ENCODE measurements at regions not wholly inside any gene's neighbourhood (a gene's known extent, or its start where the extent isn't known, plus 50 kb on each side); places are given as distances from the start of the nearest gene placed in this dataset.

DNA sequence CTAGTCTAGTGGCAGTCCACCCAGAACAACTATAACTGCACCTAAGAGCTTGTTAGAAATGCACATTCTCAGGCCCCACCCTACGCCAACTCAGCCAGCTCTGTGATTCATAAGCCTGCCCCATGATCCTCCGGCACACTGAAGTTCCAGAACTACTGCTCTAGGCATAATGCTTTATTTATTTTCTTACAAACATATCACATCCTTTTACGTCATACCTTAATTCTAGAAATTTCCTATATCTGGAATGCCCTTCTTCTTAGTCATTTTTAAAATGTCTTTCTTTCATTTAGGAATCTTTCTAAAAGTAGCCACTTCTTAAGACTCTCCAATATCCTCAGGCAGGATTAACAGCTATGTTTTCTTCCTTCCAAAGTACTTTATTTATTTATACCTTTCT lies 480.1 kb downstream of the INHBA start:
- 69% methylated on average over 3 of the region's 3 CpGs for WGBS
- H2BK12ac ChIP-seq (ENCODE audit: low read length in 2 of 2) = no peak overlapping the region
- H3K14ac ChIP-seq (ENCODE audit: low read length in 2 of 2) = no peak overlapping the region
- H3K79me1 ChIP-seq (replicated peaks; ENCODE audit: low read length, poor library complexity, severe bottlenecking) = no peaks in the 10 kb centered on the region
- no peak overlapping the region for H2AFZ ChIP-seq (ENCODE audit: low read depth, low read length)
- no peak overlapping the region for H3K9ac ChIP-seq (ENCODE audit: low read length)
- H4K91ac ChIP-seq (ENCODE audit: low read length) = no peak overlapping the region
- no peaks in the 10 kb centered on the region for H3K4me1 ChIP-seq (ENCODE audit: control insufficient read depth, insufficient read depth, low read depth, low read length)
- peak; percentile 56 for DNase-seq
- no peaks in the 10 kb centered on the region for H3K36me3 ChIP-seq (ENCODE audit: control insufficient read depth in 1 of 2, insufficient read depth in 2 of 2, low read depth in 1 of 2, low read length in 2 of 2)
- no peak overlapping the region for H2BK15ac ChIP-seq (ENCODE audit: low read depth, poor library complexity, severe bottlenecking)
- H3K4me2 ChIP-seq (ENCODE audit: low read length, poor library complexity, severe bottlenecking) = no peak overlapping the region
- no peak overlapping the region for H3K18ac ChIP-seq (ENCODE audit: low read depth in 1 of 2, low read length in 2 of 2)
- H3K4me3 ChIP-seq (ENCODE audit: insufficient read depth in 1 of 2, low read depth in 1 of 2, low read length in 2 of 2) = no peak overlapping the region
- no peak overlapping the region for H3K23ac ChIP-seq (ENCODE audit: low read length in 2 of 2)
- H2BK5ac ChIP-seq (ENCODE audit: low read depth, low read length, poor library complexity, severe bottlenecking) = no peak overlapping the region
- no peak overlapping the region for H2BK120ac ChIP-seq (ENCODE audit: low read depth, low read length)
- H3K9me3 ChIP-seq (ENCODE audit: control insufficient read depth, low read length) = no peaks in the 10 kb centered on the region
- no peak overlapping the region for H3K4ac ChIP-seq (ENCODE audit: low read depth in 1 of 2, low read length in 2 of 2)
- no peak overlapping the region for H4K8ac ChIP-seq (ENCODE audit: low read length)
- H3K27me3 ChIP-seq (ENCODE audit: control insufficient read depth in 1 of 2, insufficient read depth in 1 of 2, low read length in 2 of 2) = no peaks in the 10 kb centered on the region
- H3K27ac ChIP-seq (ENCODE audit: low read length, poor library complexity, severe bottlenecking) = no peak overlapping the region
- no peak overlapping the region for H2AK5ac ChIP-seq (ENCODE audit: low read length, severe bottlenecking)

DNA sequence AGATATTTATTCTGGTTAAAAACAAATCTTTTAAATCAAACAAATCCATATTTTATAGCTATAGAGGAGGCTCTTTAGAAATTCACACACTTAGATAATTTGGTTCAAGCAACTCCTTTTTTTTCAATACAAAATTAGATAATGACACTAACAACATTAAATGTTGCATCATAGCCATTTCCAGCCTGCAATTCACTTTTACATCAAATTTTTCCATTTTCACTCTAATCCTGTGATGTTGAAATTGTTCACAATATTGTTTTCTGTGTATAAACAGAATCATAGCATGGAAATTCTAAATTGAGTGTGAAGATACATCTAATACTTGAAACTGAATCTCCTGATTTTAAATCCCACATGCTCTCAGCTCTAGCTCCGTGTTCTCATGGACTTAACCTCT lies 482.6 kb downstream of the INHBA start:
- Histone ChIP-seq H4K8ac (ENCODE audit: low read length) (no peak overlapping the region), H3K4me1 (ENCODE audit: control insufficient read depth, insufficient read depth, low read depth, low read length) (no peaks in the 10 kb centered on the region), H2BK5ac (ENCODE audit: low read depth, low read length, poor library complexity, severe bottlenecking) (no peak overlapping the region), H2AFZ (ENCODE audit: low read depth, low read length) (no peak overlapping the region), H3K4ac (ENCODE audit: low read depth in 1 of 2, low read length in 2 of 2) (no peak overlapping the region), H3K36me3 (ENCODE audit: control insufficient read depth in 1 of 2, insufficient read depth in 2 of 2, low read depth in 1 of 2, low read length in 2 of 2) (no peaks in the 10 kb centered on the region), H3K27me3 (ENCODE audit: control insufficient read depth in 1 of 2, insufficient read depth in 1 of 2, low read length in 2 of 2) (no peaks in the 10 kb centered on the region), H3K9me3 (ENCODE audit: control insufficient read depth, low read length) (no peaks in the 10 kb centered on the region), H2BK120ac (ENCODE audit: low read depth, low read length) (no peak overlapping the region), H3K27ac (ENCODE audit: low read length, poor library complexity, severe bottlenecking) (no peak overlapping the region), H3K9ac (ENCODE audit: low read length) (no peak overlapping the region), H2BK15ac (ENCODE audit: low read depth, poor library complexity, severe bottlenecking) (no peak overlapping the region), H2AK5ac (ENCODE audit: low read length, severe bottlenecking) (no peak overlapping the region), H3K14ac (ENCODE audit: low read length in 2 of 2) (no peak overlapping the region), H3K18ac (ENCODE audit: low read depth in 1 of 2, low read length in 2 of 2) (peak overlapping the region in 1 of 2 experiments; percentile 28), H4K91ac (ENCODE audit: low read length) (no peak overlapping the region), H3K4me3 (ENCODE audit: insufficient read depth in 1 of 2, low read depth in 1 of 2, low read length in 2 of 2) (no peak overlapping the region), H3K79me1 (replicated peaks; ENCODE audit: low read length, poor library complexity, severe bottlenecking) (no peaks in the 10 kb centered on the region), H3K4me2 (ENCODE audit: low read length, poor library complexity, severe bottlenecking) (no peak overlapping the region), H2BK12ac (ENCODE audit: low read length in 2 of 2) (no peak overlapping the region), H3K23ac (ENCODE audit: low read length in 2 of 2) (no peak overlapping the region)
- WGBS = 94% methylated on average over 1 of the region's 1 CpG
- DNase-seq = no peak

DNA sequence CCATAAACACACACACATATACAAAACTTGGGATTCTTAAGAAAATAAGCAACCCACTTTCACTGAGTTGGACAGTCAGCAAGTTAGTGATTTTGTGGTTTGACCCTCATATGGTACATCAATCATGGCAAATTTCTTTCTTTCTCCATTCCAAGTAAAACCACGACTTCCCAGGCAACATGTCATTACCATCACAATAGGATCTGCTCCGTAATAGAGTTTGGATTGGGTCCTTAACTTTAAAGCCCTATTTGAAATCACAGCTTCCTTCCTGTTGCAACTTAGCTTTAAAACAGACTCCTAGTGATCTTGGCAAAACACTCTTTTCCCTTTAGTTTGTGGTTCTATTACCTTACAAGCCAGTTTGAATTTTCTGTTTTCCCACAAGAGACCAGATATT lies 483.6 kb downstream of the INHBA start:
- H3K23ac ChIP-seq (ENCODE audit: low read length in 2 of 2) = no peak overlapping the region
- H3K4me3 ChIP-seq (ENCODE audit: insufficient read depth in 1 of 2, low read depth in 1 of 2, low read length in 2 of 2) = no peak overlapping the region
- H2BK120ac ChIP-seq (ENCODE audit: low read depth, low read length) = no peak overlapping the region
- H2BK12ac ChIP-seq (ENCODE audit: low read length in 2 of 2) = no peak overlapping the region
- H3K9ac ChIP-seq (ENCODE audit: low read length) = no peak overlapping the region
- H3K4me1 ChIP-seq (ENCODE audit: control insufficient read depth, insufficient read depth, low read depth, low read length) = no peaks in the 10 kb centered on the region
- no peak overlapping the region for H3K14ac ChIP-seq (ENCODE audit: low read length in 2 of 2)
- H3K36me3 ChIP-seq (ENCODE audit: control insufficient read depth in 1 of 2, insufficient read depth in 2 of 2, low read depth in 1 of 2, low read length in 2 of 2) = no peaks in the 10 kb centered on the region
- 19% methylated on average over 2 of the region's 2 CpGs for WGBS
- no peak overlapping the region for H3K4ac ChIP-seq (ENCODE audit: low read depth in 1 of 2, low read length in 2 of 2)
- H3K27ac ChIP-seq (ENCODE audit: low read length, poor library complexity, severe bottlenecking) = no peak overlapping the region
- no peak overlapping the region for H2BK15ac ChIP-seq (ENCODE audit: low read depth, poor library complexity, severe bottlenecking)
- no peak overlapping the region for H4K8ac ChIP-seq (ENCODE audit: low read length)
- no peak overlapping the region for H3K18ac ChIP-seq (ENCODE audit: low read depth in 1 of 2, low read length in 2 of 2)
- H2AFZ ChIP-seq (ENCODE audit: low read depth, low read length) = no peak overlapping the region
- no peaks in the 10 kb centered on the region for H3K9me3 ChIP-seq (ENCODE audit: control insufficient read depth, low read length)
- no peak overlapping the region for H2BK5ac ChIP-seq (ENCODE audit: low read depth, low read length, poor library complexity, severe bottlenecking)
- no peak overlapping the region for H3K4me2 ChIP-seq (ENCODE audit: low read length, poor library complexity, severe bottlenecking)
- no peaks in the 10 kb centered on the region for H3K27me3 ChIP-seq (ENCODE audit: control insufficient read depth in 1 of 2, insufficient read depth in 1 of 2, low read length in 2 of 2)
- no peak overlapping the region for H4K91ac ChIP-seq (ENCODE audit: low read length)
- no peak overlapping the region for H2AK5ac ChIP-seq (ENCODE audit: low read length, severe bottlenecking)
- H3K79me1 ChIP-seq (replicated peaks; ENCODE audit: low read length, poor library complexity, severe bottlenecking) = no peaks in the 10 kb centered on the region
- DNase-seq = peak; percentile 42

DNA sequence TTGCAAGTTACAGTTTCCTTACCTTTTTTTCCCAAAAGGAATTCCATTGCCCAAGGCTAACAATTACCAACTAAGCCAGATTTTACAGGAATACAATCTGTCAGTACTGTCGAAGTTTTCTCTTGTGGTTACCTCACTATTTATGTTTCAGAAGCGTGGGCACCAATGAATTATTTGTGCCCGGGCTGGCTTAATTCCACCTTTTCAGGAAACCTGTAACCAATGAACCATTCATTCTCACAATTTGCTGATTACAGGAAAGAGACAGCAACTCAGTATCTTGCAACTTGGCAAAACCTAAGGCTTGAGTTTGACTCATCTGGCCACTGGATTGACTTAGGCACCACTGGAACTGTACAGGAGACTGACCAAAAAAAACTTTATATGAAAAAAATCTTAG lies 485.6 kb downstream of the INHBA start:
- H3K4ac ChIP-seq (ENCODE audit: low read depth in 1 of 2, low read length in 2 of 2) = no peak overlapping the region
- no peak overlapping the region for H3K4me2 ChIP-seq (ENCODE audit: low read length, poor library complexity, severe bottlenecking)
- no peak overlapping the region for H2BK5ac ChIP-seq (ENCODE audit: low read depth, low read length, poor library complexity, severe bottlenecking)
- H2BK12ac ChIP-seq (ENCODE audit: low read length in 2 of 2) = no peak overlapping the region
- no peak overlapping the region for H2AK5ac ChIP-seq (ENCODE audit: low read length, severe bottlenecking)
- no peak overlapping the region for H3K18ac ChIP-seq (ENCODE audit: low read depth in 1 of 2, low read length in 2 of 2)
- no peak overlapping the region for H2AFZ ChIP-seq (ENCODE audit: low read depth, low read length)
- H3K14ac ChIP-seq (ENCODE audit: low read length in 2 of 2) = no peak overlapping the region
- no peaks in the 10 kb centered on the region for H3K9me3 ChIP-seq (ENCODE audit: control insufficient read depth, low read length)
- no peak overlapping the region for H2BK120ac ChIP-seq (ENCODE audit: low read depth, low read length)
- H3K79me1 ChIP-seq (replicated peaks; ENCODE audit: low read length, poor library complexity, severe bottlenecking) = no peaks in the 10 kb centered on the region
- H4K91ac ChIP-seq (ENCODE audit: low read length) = no peak overlapping the region
- H3K27ac ChIP-seq (ENCODE audit: low read length, poor library complexity, severe bottlenecking) = no peak overlapping the region
- no peaks in the 10 kb centered on the region for H3K27me3 ChIP-seq (ENCODE audit: control insufficient read depth in 1 of 2, insufficient read depth in 1 of 2, low read length in 2 of 2)
- H3K36me3 ChIP-seq (ENCODE audit: control insufficient read depth in 1 of 2, insufficient read depth in 2 of 2, low read depth in 1 of 2, low read length in 2 of 2) = no peaks in the 10 kb centered on the region
- H2BK15ac ChIP-seq (ENCODE audit: low read depth, poor library complexity, severe bottlenecking) = no peak overlapping the region
- no peak overlapping the region for H3K9ac ChIP-seq (ENCODE audit: low read length)
- H4K8ac ChIP-seq (ENCODE audit: low read length) = no peak overlapping the region
- H3K4me1 ChIP-seq (ENCODE audit: control insufficient read depth, insufficient read depth, low read depth, low read length) = no peaks in the 10 kb centered on the region
- no peak overlapping the region for H3K23ac ChIP-seq (ENCODE audit: low read length in 2 of 2)
- 88% methylated on average over 3 of the region's 3 CpGs for WGBS
- DNase-seq = no peak
- H3K4me3 ChIP-seq (ENCODE audit: insufficient read depth in 1 of 2, low read depth in 1 of 2, low read length in 2 of 2) = no peak overlapping the region

Data from mesenchymal stem cell (in vitro differentiated cells and primary cell).